K562 (cell line): ENCODE measurements at regions not wholly inside any gene's neighbourhood (a gene's known extent, or its start where the extent isn't known, plus 50 kb on each side); places are given as distances from the start of the nearest gene placed in this dataset.

ENCODE experiments used
- ATAC-seq: fragments of 200-7000 bp; cut with Tn5 transposase; 3 replicates; pipeline ENCODE4 v1.9.1; 2020; ENCODE audit warnings: moderate library complexity
- BruUV-seq: library from RNA; stranded (reverse); fragments of 400-500 nt; replicated peaks from 2 replicates; lab custom pipeline; 2021; lab: Mats Ljungman, UMichigan
- CTCF ChIA-PET: fragments of 300-600 bp; formaldehyde crosslinking; extraction: SDS; loops from one replicate; lab custom pipeline; 2021; ENCODE audit warnings: low intra/inter-chr PET ratio; lab: Yijun Ruan, JAX
- POLR2A ChIA-PET: fragments of 300-600, 350-650 bp; sonication (Branson Sonifier 250); formaldehyde crosslinking; extraction: SDS; loops from one replicate; lab custom pipeline; 2021; ENCODE audit warnings: antibody characterized with exemption, inconsistent platforms; lab: Yijun Ruan, JAX
- DNase-seq, 4 experiments: peaks; one replicate each; pipeline versions ENCODE4 v3.0.0 to v3.0.0-alpha.2; 2011 to 2018; ENCODE audit warnings: low spot score in 3 of 4, mixed read lengths in 3 of 4; ENCODE audit errors: extremely low read depth in 1 of 4
- FAIRE-seq: peaks from 2 replicates; lab custom pipeline; 2011; peaks lifted over from hg19 to GRCh38; lab: Jason Lieb, UNC
- H2AFZ ChIP-seq: 2 replicates; pipeline ENCODE4 v1.6.0; 2011; ENCODE audit warnings: low read depth, low read length, control low read depth, inconsistent platforms
- H3K27ac ChIP-seq: fragments of 200-600 bp; 3 replicates; pipeline ENCODE4 v1.8.0; 2011; ENCODE audit warnings: low read depth, mild to moderate bottlenecking, control low read depth, inconsistent platforms, low read length, moderate library complexity, mixed read lengths; ENCODE audit errors: extremely low read depth
- H3K27me3 ChIP-seq, 2 experiments: fragments of 300-600 bp in 1 of 2; 2 replicates in 1 of 2; 3 replicates in 1 of 2; pipeline versions ENCODE4 v1.6.0 to v1.8.0; 2011; ENCODE audit warnings: inconsistent platforms in 2 of 2, low read length in 2 of 2, mild to moderate bottlenecking in 1 of 2, mixed read lengths in 1 of 2, moderate library complexity in 1 of 2; ENCODE audit not compliant: control insufficient read depth in 2 of 2, insufficient read depth in 2 of 2
- H3K36me3 ChIP-seq: fragments of 300-600 bp; 3 replicates; pipeline ENCODE4 v1.8.0; 2011; ENCODE audit warnings: mild to moderate bottlenecking, low read length, inconsistent platforms; ENCODE audit not compliant: control insufficient read depth, insufficient read depth
- H3K4me1 ChIP-seq, 2 experiments: fragments of 200-600 bp in 1 of 2; replicated peaks in 1 of 2; 2 replicates in 1 of 2; 3 replicates in 1 of 2; pipeline versions ENCODE4 v1.5.1 to v1.8.0; 2011; ENCODE audit warnings: inconsistent platforms in 2 of 2, low read length in 2 of 2, mild to moderate bottlenecking in 1 of 2, mixed read lengths in 1 of 2, moderate library complexity in 1 of 2; ENCODE audit not compliant: control insufficient read depth in 2 of 2, insufficient read depth in 2 of 2
- H3K4me2 ChIP-seq: 2 replicates; pipeline ENCODE4 v1.6.1; 2011; ENCODE audit warnings: low read length, control low read depth, inconsistent platforms, mixed read lengths; ENCODE audit not compliant: insufficient read depth
- H3K4me3 ChIP-seq: fragments of 200-600 bp; sonication (generic), shearing (Covaris generic); 2 replicates; pipeline ENCODE4 v1.5.1; 2016; ENCODE audit warnings: control low read depth, inconsistent platforms
- H3K79me2 ChIP-seq: fragments of 200-600 bp; 3 replicates; pipeline ENCODE4 v1.8.0; 2011; ENCODE audit warnings: low read length, inconsistent platforms; ENCODE audit not compliant: control insufficient read depth, insufficient read depth
- H3K9ac ChIP-seq, 2 experiments: 2 replicates each; pipeline versions ENCODE4 v1.6.0 to v1.6.1; 2011; ENCODE audit warnings: low read depth in 2 of 2, low read length in 2 of 2, control low read depth in 1 of 2, inconsistent platforms in 1 of 2, mild to moderate bottlenecking in 1 of 2, mixed read lengths in 1 of 2; ENCODE audit not compliant: insufficient read depth in 1 of 2
- H3K9me1 ChIP-seq: one replicate; pipeline ENCODE4 v1.6.0; 2011; ENCODE audit warnings: inconsistent platforms, mild to moderate bottlenecking, low read length, moderate library complexity; ENCODE audit not compliant: control insufficient read depth, insufficient read depth
- H3K9me3 ChIP-seq: replicated peaks from 2 replicates; pipeline ENCODE4 v1.5.1; 2011; ENCODE audit warnings: low read depth, low read length, inconsistent platforms; ENCODE audit not compliant: control insufficient read depth, insufficient read depth
- H4K20me1 ChIP-seq: replicated peaks from 2 replicates; pipeline ENCODE4 v1.6.1; 2011; ENCODE audit warnings: low read length, inconsistent platforms, mixed read lengths; ENCODE audit not compliant: control insufficient read depth, insufficient read depth
- ATF1 ChIP-seq, 2 experiments: fragments of 450-650 bp in 1 of 2; IDR thresholded peaks; 2 replicates each; pipeline ENCODE4 v1.6.1; 2016; ENCODE audit warnings: missing compliant biosample characterization in 1 of 2, missing genetic modification characterization in 1 of 2
- BRD9 ChIP-seq: fragments of 450-650 bp; IDR thresholded peaks from 2 replicates; pipeline ENCODE4 v1.6.1; 2018; ENCODE audit warnings: low read depth; ENCODE audit not compliant: partially characterized antibody
- MEIS2 ChIP-seq: fragments of 450-650 bp; IDR thresholded peaks from 2 replicates; pipeline ENCODE4 v1.6.1; 2014; ENCODE audit warnings: mild to moderate bottlenecking; ENCODE audit not compliant: partially characterized antibody
- PBX2 ChIP-seq, 2 experiments: IDR thresholded peaks in 1 of 2; conservative IDR thresholded peaks in 1 of 2; 2 replicates each; pipeline ENCODE4 v1.6.1; 2016; ENCODE audit warnings: low read depth in 2 of 2, mild to moderate bottlenecking in 1 of 2, missing compliant biosample characterization in 1 of 2, missing genetic modification characterization in 1 of 2, moderate library complexity in 1 of 2
- SMARCA4 ChIP-seq: fragments of 450-650 bp; IDR thresholded peaks from 2 replicates; pipeline ENCODE4 v1.6.1; 2016
- TRIM24 ChIP-seq, 2 experiments: fragments of 450-650 bp; IDR thresholded peaks; 2 replicates each; pipeline ENCODE4 v1.6.1; 2016
- ZC3H4 ChIP-seq: sonication (generic); formaldehyde crosslinking; IDR thresholded peaks from 2 replicates; pipeline ENCODE4 v1.9.0; 2021; ENCODE audit warnings: missing genetic modification reagents, borderline replicate concordance
- in situ Hi-C: fragments of 300-500 bp; cut with MboI; formaldehyde crosslinking; loops from 4 replicates; pipeline ENCODE4 v1.15.0; 2018; ENCODE audit warnings: inconsistent platforms, mixed read lengths
- intact Hi-C: fragments of 100-400 bp; cut with micrococcal nuclease; formaldehyde crosslinking; loops from 2 replicates; pipeline ENCODE4 v1.14.2; 2022
- TF ChIP-seq, protein P1 (sequence below): fragments of 250-450 bp; sonication (Bioruptor Pico); IDR thresholded peaks from 2 replicates; pipeline ENCODE4 v1.8.0; 2021; ENCODE audit warnings: mild to moderate bottlenecking, moderate library complexity
- TF ChIP-seq, protein P2 (sequence below): fragments of 250-450 bp; sonication (Bioruptor Pico); IDR thresholded peaks from 2 replicates; pipeline ENCODE4 v1.9.0; 2021; ENCODE audit warnings: mild to moderate bottlenecking
- TF ChIP-seq, protein P3 (sequence below): fragments of 250-450 bp; sonication (Bioruptor Pico); IDR thresholded peaks from 2 replicates; pipeline ENCODE4 v1.9.0; 2021; ENCODE audit warnings: mild to moderate bottlenecking, inconsistent platforms

DNA sequence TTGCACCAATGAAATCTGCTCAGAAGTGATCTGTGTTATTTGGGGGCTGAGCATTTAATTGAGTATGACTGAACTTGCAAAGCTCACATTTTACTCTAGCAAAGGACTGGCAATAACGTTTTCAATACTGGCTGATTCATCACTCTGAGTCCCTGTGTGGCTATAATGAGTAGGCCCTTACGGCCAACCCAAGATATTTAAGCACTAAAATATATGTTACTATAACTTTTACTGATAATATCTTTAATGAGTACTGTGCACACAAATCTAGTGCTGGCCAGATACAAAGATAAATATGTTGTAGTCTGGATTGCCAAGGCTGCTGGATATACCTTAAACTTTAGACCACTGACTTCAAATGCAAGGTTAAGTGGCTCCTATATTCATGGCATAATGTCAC lies 436.4 kb upstream of the KCNMB2 start (continued):
- TF ChIP-seq, protein P1, sequence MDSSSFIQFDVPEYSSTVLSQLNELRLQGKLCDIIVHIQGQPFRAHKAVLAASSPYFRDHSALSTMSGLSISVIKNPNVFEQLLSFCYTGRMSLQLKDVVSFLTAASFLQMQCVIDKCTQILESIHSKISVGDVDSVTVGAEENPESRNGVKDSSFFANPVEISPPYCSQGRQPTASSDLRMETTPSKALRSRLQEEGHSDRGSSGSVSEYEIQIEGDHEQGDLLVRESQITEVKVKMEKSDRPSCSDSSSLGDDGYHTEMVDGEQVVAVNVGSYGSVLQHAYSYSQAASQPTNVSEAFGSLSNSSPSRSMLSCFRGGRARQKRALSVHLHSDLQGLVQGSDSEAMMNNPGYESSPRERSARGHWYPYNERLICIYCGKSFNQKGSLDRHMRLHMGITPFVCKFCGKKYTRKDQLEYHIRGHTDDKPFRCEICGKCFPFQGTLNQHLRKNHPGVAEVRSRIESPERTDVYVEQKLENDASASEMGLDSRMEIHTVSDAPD: no peak
- TF ChIP-seq BRD9 (no peak), TRIM24 (IDR thresholded peaks at IDR 0.05) (no peak)
- TF ChIP-seq, protein P2, sequence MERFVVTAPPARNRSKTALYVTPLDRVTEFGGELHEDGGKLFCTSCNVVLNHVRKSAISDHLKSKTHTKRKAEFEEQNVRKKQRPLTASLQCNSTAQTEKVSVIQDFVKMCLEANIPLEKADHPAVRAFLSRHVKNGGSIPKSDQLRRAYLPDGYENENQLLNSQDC (CRISPR knock-in tag): no peak

- Histone ChIP-seq H3K79me2 (no peaks in the 10 kb centered on the region), H4K20me1 (no peaks in the 10 kb centered on the region), H3K27ac (no peak overlapping the region), H3K4me2 (no peak overlapping the region), H3K4me3 (no peak overlapping the region), H3K9me3 (no peaks in the 10 kb centered on the region), H3K9me1 (no peaks in the 10 kb centered on the region), H3K9ac (no peak overlapping the region), H3K36me3 (no peaks in the 10 kb centered on the region), H3K27me3 (no peaks in the 10 kb centered on the region), H3K4me1 (no peaks in the 10 kb centered on the region), H2AFZ (no peak overlapping the region)
- no peak for DNase-seq
- intact Hi-C loops: no loop called here
- in situ Hi-C loops: no loop called here
- ChIA-PET POLR2A (interaction anchor here (0.6 kb wide), 1 partner anchor 14 kb away, joined by 4 read pairs; no protein-coding TSS in a partner anchor), CTCF (no interaction called here)
- no peak for ATAC-seq
- no peak for FAIRE-seq
- BruUV-seq: no TSS peak
- TF ChIP-seq ATF1 (CRISPR knock-in tag; IDR thresholded peaks at IDR 0.05) (no peak), ATF1 (tag; IDR thresholded peaks at IDR 0.05) (no peak), ZC3H4 (CRISPR knock-in tag) (no peak), MEIS2 (peak; percentile 51), PBX2 (CRISPR knock-in tag; IDR thresholded peaks at IDR 0.05; ENCODE audit: low read depth) (no peak), PBX2 (tag; conservative IDR thresholded peaks at IDR 0.05; ENCODE audit: low read depth) (0 out of 2 replicates have a peak, but pooled peaks have one; percentile 18), SMARCA4 (no peak)
- TF ChIP-seq, protein P3, sequence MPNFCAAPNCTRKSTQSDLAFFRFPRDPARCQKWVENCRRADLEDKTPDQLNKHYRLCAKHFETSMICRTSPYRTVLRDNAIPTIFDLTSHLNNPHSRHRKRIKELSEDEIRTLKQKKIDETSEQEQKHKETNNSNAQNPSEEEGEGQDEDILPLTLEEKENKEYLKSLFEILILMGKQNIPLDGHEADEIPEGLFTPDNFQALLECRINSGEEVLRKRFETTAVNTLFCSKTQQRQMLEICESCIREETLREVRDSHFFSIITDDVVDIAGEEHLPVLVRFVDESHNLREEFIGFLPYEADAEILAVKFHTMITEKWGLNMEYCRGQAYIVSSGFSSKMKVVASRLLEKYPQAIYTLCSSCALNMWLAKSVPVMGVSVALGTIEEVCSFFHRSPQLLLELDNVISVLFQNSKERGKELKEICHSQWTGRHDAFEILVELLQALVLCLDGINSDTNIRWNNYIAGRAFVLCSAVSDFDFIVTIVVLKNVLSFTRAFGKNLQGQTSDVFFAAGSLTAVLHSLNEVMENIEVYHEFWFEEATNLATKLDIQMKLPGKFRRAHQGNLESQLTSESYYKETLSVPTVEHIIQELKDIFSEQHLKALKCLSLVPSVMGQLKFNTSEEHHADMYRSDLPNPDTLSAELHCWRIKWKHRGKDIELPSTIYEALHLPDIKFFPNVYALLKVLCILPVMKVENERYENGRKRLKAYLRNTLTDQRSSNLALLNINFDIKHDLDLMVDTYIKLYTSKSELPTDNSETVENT (CRISPR knock-in tag): no peak
Observed at GRCh38 chr3:178100908-178101307, 435.3 kb upstream of the KCNMB2 start.
